HepG2 (cell line): ENCODE measurements at regions not wholly inside any gene's neighbourhood (a gene's known extent, or its start where the extent isn't known, plus 50 kb on each side); places are given as distances from the start of the nearest gene placed in this dataset.

Experiments
- CENPX ChIP-seq: sonication (generic); formaldehyde crosslinking; IDR thresholded peaks from 2 replicates; pipeline ENCODE4 v1.9.0; 2021; ENCODE audit warnings: mild to moderate bottlenecking, missing genetic modification reagents, moderate library complexity
- KLF11 ChIP-seq: IDR thresholded peaks from 2 replicates; pipeline ENCODE4 v1.6.1; 2016; ENCODE audit warnings: missing compliant biosample characterization
- MXD4 ChIP-seq: IDR thresholded peaks from 2 replicates; pipeline ENCODE4 v1.6.1; 2016; ENCODE audit warnings: mild to moderate bottlenecking, missing biosample characterization, missing genetic modification reagents
- NR1H2 ChIP-seq: sonication (generic); formaldehyde crosslinking; IDR thresholded peaks from 2 replicates; pipeline ENCODE4 v1.8.1; 2022; ENCODE audit warnings: low read depth, missing genetic modification reagents, borderline replicate concordance
- RELA ChIP-seq: sonication (generic); formaldehyde crosslinking; IDR thresholded peaks from 2 replicates; pipeline ENCODE4 v1.4.0; 2020; ENCODE audit warnings: missing genetic modification reagents
- RFXANK ChIP-seq: IDR thresholded peaks from 2 replicates; pipeline ENCODE4 v1.6.1; 2016
- TEF ChIP-seq: sonication (generic); formaldehyde crosslinking; IDR thresholded peaks from 2 replicates; pipeline ENCODE4 v1.5.0; 2020; ENCODE audit warnings: missing genetic modification reagents
- ZBTB40 ChIP-seq, 2 experiments: fragments of 450-650 bp in 1 of 2; sonication (generic) in 1 of 2; formaldehyde crosslinking in 1 of 2; IDR thresholded peaks; 2 replicates each; pipeline versions ENCODE4 v1.6.1 to v1.8.0; 2016 to 2022; ENCODE audit warnings: antibody characterized with exemption in 1 of 2, mild to moderate bottlenecking in 1 of 2, missing genetic modification reagents in 1 of 2
- ZNF382 ChIP-seq: sonication (generic); formaldehyde crosslinking; IDR thresholded peaks from 2 replicates; pipeline ENCODE4 v1.5.0; 2020; ENCODE audit warnings: missing genetic modification reagents, mild to moderate bottlenecking, borderline replicate concordance
- ZNF513 ChIP-seq: sonication (generic); formaldehyde crosslinking; conservative IDR thresholded peaks from 2 replicates; pipeline ENCODE4 v1.5.0; 2020; ENCODE audit warnings: missing genetic modification reagents
- ZNF564 ChIP-seq: sonication (generic); formaldehyde crosslinking; IDR thresholded peaks from 2 replicates; pipeline ENCODE4 v1.8.1; 2023; ENCODE audit warnings: mild to moderate bottlenecking, missing genetic modification reagents
- ZNF850 ChIP-seq: sonication (generic); formaldehyde crosslinking; conservative IDR thresholded peaks from 2 replicates; pipeline ENCODE4 v1.9.0; 2021; ENCODE audit warnings: mild to moderate bottlenecking, missing genetic modification reagents
- TF ChIP-seq, protein P1 (sequence below): sonication (generic); formaldehyde crosslinking; IDR thresholded peaks from 2 replicates; pipeline ENCODE4 v1.4.0; 2020; ENCODE audit warnings: missing genetic modification reagents, mild to moderate bottlenecking, borderline replicate concordance
- TF ChIP-seq, protein P2 (sequence below): sonication (generic); formaldehyde crosslinking; IDR thresholded peaks from 2 replicates; pipeline ENCODE4 v1.5.0; 2020; ENCODE audit warnings: missing genetic modification reagents

- TF ChIP-seq ZBTB40 (IDR thresholded peaks at IDR 0.05) (no peak), ZBTB40 (CRISPR knock-in tag; IDR thresholded peaks at IDR 0.05) (no peak; the same call in 1 of the 2 replicates), KLF11 (0 out of 2 replicates have a peak, but pooled peaks have one; percentile 51), NR1H2 (CRISPR knock-in tag) (no peak), TEF (CRISPR knock-in tag) (peak; percentile 68; the same call in 1 of the 2 replicates), ZNF382 (no peak), RFXANK (CRISPR knock-in tag) (peak; percentile 39; the same call in 1 of the 2 replicates), MXD4 (CRISPR knock-in tag) (0 out of 2 replicates have a peak, but pooled peaks have one; percentile 30), CENPX (CRISPR knock-in tag) (no peak), ZNF513 (CRISPR knock-in tag) (no peak), RELA (CRISPR knock-in tag) (no peak), ZNF850 (CRISPR knock-in tag) (no peak; the same call in 1 of the 2 replicates), ZNF564 (CRISPR knock-in tag) (peak; percentile 92; the same call in 1 of the 2 replicates)
- TF ChIP-seq, protein P1, sequence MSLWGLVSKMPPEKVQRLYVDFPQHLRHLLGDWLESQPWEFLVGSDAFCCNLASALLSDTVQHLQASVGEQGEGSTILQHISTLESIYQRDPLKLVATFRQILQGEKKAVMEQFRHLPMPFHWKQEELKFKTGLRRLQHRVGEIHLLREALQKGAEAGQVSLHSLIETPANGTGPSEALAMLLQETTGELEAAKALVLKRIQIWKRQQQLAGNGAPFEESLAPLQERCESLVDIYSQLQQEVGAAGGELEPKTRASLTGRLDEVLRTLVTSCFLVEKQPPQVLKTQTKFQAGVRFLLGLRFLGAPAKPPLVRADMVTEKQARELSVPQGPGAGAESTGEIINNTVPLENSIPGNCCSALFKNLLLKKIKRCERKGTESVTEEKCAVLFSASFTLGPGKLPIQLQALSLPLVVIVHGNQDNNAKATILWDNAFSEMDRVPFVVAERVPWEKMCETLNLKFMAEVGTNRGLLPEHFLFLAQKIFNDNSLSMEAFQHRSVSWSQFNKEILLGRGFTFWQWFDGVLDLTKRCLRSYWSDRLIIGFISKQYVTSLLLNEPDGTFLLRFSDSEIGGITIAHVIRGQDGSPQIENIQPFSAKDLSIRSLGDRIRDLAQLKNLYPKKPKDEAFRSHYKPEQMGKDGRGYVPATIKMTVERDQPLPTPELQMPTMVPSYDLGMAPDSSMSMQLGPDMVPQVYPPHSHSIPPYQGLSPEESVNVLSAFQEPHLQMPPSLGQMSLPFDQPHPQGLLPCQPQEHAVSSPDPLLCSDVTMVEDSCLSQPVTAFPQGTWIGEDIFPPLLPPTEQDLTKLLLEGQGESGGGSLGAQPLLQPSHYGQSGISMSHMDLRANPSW: peak; percentile 82; the same call in 1 of the 2 replicates
- TF ChIP-seq, protein P2, sequence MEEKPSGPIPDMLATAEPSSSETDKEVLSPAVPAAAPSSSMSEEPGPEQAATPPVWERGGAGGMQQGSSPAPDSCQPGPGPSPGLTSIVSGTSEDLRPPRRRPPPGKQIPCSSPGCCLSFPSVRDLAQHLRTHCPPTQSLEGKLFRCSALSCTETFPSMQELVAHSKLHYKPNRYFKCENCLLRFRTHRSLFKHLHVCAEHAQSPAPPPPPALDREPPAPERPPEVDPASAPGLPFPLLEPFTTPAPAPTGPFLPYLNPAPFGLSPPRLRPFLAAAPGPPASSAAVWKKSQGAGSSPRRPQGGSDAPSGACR (CRISPR knock-in tag): peak; percentile 96
Measured at GRCh38 chr14:29028973-29029582, 262.5 kb downstream of the FOXG1 start (continued).
